ENCODE measurements at regions not wholly inside any gene's neighbourhood (a gene's known extent, or its start where the extent isn't known, plus 50 kb on each side); places are given as distances from the start of the nearest gene placed in this dataset.

DNA sequence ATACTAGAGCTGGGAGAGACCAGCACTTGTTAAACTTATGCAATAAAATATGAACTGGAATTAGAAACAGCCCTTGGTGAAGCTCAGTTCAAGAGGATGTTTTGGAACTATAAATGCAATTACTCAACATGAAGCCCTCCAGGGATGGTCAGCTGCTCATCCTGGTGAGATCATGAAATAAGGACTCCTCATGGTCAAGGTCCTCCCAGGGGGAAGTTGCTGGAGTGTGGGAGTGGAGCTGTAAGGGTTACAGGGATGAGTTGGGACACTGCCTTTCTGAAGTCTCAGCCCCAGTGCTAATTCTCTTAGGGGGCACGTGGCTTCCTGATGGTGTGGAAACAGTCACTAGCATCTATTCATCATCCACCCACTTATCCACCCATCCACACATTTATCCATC is 301.7 kb upstream of the SFSWAP start:
- TF ChIP-seq, protein P1, sequence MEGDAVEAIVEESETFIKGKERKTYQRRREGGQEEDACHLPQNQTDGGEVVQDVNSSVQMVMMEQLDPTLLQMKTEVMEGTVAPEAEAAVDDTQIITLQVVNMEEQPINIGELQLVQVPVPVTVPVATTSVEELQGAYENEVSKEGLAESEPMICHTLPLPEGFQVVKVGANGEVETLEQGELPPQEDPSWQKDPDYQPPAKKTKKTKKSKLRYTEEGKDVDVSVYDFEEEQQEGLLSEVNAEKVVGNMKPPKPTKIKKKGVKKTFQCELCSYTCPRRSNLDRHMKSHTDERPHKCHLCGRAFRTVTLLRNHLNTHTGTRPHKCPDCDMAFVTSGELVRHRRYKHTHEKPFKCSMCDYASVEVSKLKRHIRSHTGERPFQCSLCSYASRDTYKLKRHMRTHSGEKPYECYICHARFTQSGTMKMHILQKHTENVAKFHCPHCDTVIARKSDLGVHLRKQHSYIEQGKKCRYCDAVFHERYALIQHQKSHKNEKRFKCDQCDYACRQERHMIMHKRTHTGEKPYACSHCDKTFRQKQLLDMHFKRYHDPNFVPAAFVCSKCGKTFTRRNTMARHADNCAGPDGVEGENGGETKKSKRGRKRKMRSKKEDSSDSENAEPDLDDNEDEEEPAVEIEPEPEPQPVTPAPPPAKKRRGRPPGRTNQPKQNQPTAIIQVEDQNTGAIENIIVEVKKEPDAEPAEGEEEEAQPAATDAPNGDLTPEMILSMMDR (conservative IDR thresholded peaks at IDR 0.05) = no peak
- no peak for TF ChIP-seq ZFX (IDR thresholded peaks at IDR 0.05)
